ENCODE measurements at regions not wholly inside any gene's neighbourhood (a gene's known extent, or its start where the extent isn't known, plus 50 kb on each side); places are given as distances from the start of the nearest gene placed in this dataset.

GRCh38 chrX:101736651-101737050, 77.0 kb upstream of the ARMCX2 start:
- DNase-seq (ENCODE audit: low spot score), result no peak
- TF ChIP-seq, protein P1, sequence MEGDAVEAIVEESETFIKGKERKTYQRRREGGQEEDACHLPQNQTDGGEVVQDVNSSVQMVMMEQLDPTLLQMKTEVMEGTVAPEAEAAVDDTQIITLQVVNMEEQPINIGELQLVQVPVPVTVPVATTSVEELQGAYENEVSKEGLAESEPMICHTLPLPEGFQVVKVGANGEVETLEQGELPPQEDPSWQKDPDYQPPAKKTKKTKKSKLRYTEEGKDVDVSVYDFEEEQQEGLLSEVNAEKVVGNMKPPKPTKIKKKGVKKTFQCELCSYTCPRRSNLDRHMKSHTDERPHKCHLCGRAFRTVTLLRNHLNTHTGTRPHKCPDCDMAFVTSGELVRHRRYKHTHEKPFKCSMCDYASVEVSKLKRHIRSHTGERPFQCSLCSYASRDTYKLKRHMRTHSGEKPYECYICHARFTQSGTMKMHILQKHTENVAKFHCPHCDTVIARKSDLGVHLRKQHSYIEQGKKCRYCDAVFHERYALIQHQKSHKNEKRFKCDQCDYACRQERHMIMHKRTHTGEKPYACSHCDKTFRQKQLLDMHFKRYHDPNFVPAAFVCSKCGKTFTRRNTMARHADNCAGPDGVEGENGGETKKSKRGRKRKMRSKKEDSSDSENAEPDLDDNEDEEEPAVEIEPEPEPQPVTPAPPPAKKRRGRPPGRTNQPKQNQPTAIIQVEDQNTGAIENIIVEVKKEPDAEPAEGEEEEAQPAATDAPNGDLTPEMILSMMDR (IDR thresholded peaks at IDR 0.05; ENCODE audit: extremely low read depth, missing control alignments), result no peak

DNA sequence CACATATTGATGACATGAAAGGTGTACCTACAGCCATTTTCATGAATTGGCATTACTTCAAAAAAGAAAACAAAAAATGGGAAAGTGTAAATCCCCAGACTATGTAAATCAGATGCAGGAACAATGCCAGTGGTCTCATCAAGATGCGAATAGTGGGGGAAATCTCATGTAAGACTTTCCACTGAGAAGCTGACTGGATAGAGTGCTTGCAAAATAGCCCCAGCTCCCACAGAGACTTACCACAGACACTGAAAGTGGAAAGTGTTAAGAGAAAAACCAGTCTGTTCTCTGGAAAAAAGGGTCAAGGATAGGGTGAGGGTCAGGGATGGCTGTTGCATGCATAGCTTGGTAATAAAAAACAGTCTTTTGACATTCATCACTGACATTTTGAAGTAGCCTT, 73.2 kb upstream of the ARMCX2 start:
- DNase-seq (ENCODE audit: low spot score), result no peak
- TF ChIP-seq, protein P1 (IDR thresholded peaks at IDR 0.05; ENCODE audit: extremely low read depth, missing control alignments), result no peak

DNA sequence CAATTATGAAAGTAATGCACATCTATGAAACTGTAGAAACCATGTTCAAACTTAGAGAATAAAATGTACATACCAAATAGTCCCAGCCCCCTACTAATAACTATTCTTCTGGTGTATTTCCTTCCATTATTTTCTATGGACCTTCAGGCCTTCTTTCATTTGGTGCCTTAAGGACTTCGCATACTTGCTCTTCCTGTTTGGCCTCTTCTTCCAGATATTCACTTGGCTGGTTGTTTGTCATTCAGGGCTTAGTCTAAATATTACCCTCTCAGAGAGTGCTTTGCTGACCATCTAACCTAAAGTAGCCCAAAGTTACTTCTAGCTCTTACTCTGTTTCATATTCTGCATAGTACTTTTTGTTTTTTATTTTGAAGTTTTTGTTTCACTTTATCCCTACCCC, 70.3 kb upstream of the ARMCX2 start:
- no peak for DNase-seq (ENCODE audit: low spot score)
- TF ChIP-seq, protein P1 (IDR thresholded peaks at IDR 0.05; ENCODE audit: extremely low read depth, missing control alignments), result no peak

All from GM20000 (cell line).